Breast epithelium (tissue), 4 donors: ENCODE measurements at regions not wholly inside any gene's neighbourhood (a gene's known extent, or its start where the extent isn't known, plus 50 kb on each side); places are given as distances from the start of the nearest gene placed in this dataset.

ENCODE experiments used
- DNase-seq, 2 donors: peaks; one replicate each; pipeline ENCODE4 v3.0.0-alpha.2; 2019; ENCODE audit warnings: low spot score in 2 of 2
- H3K27ac ChIP-seq, 2 donors: fragments of 200-600 bp; sonication (generic) in 1 of 2; one replicate each; pipeline ENCODE4 v1.5.1; 2016 to 2019; ENCODE audit warnings: mild to moderate bottlenecking in 1 of 2
- H3K27me3 ChIP-seq, 2 donors: fragments of 200-600 bp; sonication (generic) in 1 of 2; one replicate each; pipeline versions ENCODE4 v1.5.1 to v1.6.0; 2017 to 2019; ENCODE audit warnings: control low read depth in 1 of 2, mild to moderate bottlenecking in 1 of 2
- H3K36me3 ChIP-seq: fragments of 200-600 bp; one replicate; pipeline ENCODE4 v1.5.1; 2019
- H3K4me1 ChIP-seq, 2 donors: fragments of 200-600 bp; sonication (generic); one replicate each; pipeline ENCODE4 v1.5.1; 2016 to 2019; ENCODE audit warnings: control low read depth in 1 of 2
- H3K4me3 ChIP-seq, 3 donors: fragments of 200-600 bp; sonication (generic); 1 replicate in 2 of 3; 2 replicates in 1 of 3; pipeline ENCODE4 v1.5.1; 2016 to 2019; ENCODE audit warnings: mild to moderate bottlenecking in 3 of 3, moderate library complexity in 2 of 3
- H3K9me3 ChIP-seq, 2 donors: fragments of 200-600 bp; sonication (generic) in 1 of 2; one replicate each; pipeline ENCODE4 v1.5.1; 2016 to 2019; ENCODE audit warnings: control low read depth in 1 of 2
- CTCF ChIP-seq, 3 donors: fragments of 450-650 bp; IDR thresholded peaks; one replicate each; pipeline ENCODE4 v1.5.1; 2016 to 2017; ENCODE audit warnings: antibody characterized with exemption in 3 of 3, mild to moderate bottlenecking in 3 of 3, moderate library complexity in 3 of 3
- POLR2A ChIP-seq: fragments of 450-650 bp; IDR thresholded peaks from one replicate; pipeline ENCODE4 v1.6.1; 2016; ENCODE audit warnings: antibody characterized with exemption, mild to moderate bottlenecking, moderate library complexity
- POLR2AphosphoS5 ChIP-seq, 3 donors: sonication (generic); formaldehyde crosslinking; IDR thresholded peaks; one replicate each; pipeline ENCODE4 v1.6.1; 2017; ENCODE audit warnings: antibody characterized with exemption in 3 of 3
- intact Hi-C: fragments of 100-400 bp; cut with DNase I; formaldehyde crosslinking; loops from one replicate; pipeline ENCODE4 v1.15.1; 2023; ENCODE audit warnings: low total_unique reads

- TF ChIP-seq POLR2AphosphoS5 (IDR thresholded peaks at IDR 0.05) (no peak), CTCF (IDR thresholded peaks at IDR 0.05) (no peak), POLR2A (no peak)
- Histone ChIP-seq H3K4me1 (no peaks in the 10 kb centered on the region), H3K36me3 (no peaks in the 10 kb centered on the region), H3K4me3 (no peak overlapping the region), H3K9me3 (peaks cover 3 to 5% of the 10 kb centered on the region in 2 donors), H3K27ac (no peak overlapping the region), H3K27me3 (no peaks in the 10 kb centered on the region)
- DNase-seq: no peak
- intact Hi-C loops: no loop called here
Measured at GRCh38 chr5:3878267-3878666, 282.6 kb downstream of the IRX1 start.

DNA sequence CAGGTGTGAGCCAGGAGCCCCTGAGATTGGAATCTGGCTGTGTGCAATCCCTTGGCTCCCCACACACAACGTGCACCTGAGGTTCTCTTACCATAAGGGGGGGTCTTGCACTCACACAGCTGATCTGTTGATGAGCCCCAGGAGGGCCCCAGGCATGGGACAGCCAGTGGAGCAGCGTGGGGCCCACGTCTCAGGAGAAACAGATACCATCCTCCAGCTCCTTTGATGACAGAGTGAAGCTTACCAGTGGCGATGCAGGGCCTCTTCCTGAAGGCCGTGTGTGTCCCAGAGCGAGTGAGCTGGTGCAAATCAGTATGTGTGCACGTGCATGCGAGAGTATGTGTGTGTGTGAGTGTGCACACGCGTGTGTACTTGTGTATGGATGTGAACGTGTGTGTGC lies 287.4 kb downstream of the IRX1 start:
- intact Hi-C loops: loop anchor here (5.0 kb wide), 1 partner anchor 1479 kb away; no protein-coding TSS in a partner anchor
- no peaks in the 10 kb centered on the region for H3K27me3 ChIP-seq
- no peak for DNase-seq

GRCh38 chr5:3886524-3887451 lies 291.2 kb downstream of the IRX1 start:
- Histone ChIP-seq H3K4me3 (no peak overlapping the region), H3K9me3 (no peaks in the 10 kb centered on the region), H3K4me1 (no peaks in the 10 kb centered on the region), H3K36me3 (no peaks in the 10 kb centered on the region), H3K27me3 (no peaks in the 10 kb centered on the region), H3K27ac (no peak overlapping the region)
- intact Hi-C loops: no loop called here
- TF ChIP-seq CTCF (IDR thresholded peaks at IDR 0.05): no peak
- TF ChIP-seq POLR2AphosphoS5 (IDR thresholded peaks at IDR 0.05): no peak
- TF ChIP-seq POLR2A: no peak
- no peak for DNase-seq

More for the DNA sequence above, 287.4 kb downstream of the IRX1 start:
- H3K4me1 ChIP-seq: no peaks in the 10 kb centered on the region
- no peak overlapping the region for H3K27ac ChIP-seq
- TF ChIP-seq CTCF (IDR thresholded peaks at IDR 0.05) (no peak), POLR2AphosphoS5 (IDR thresholded peaks at IDR 0.05) (no peak), POLR2A (no peak)
- H3K9me3 ChIP-seq: no peaks in the 10 kb centered on the region
- H3K36me3 ChIP-seq: no peaks in the 10 kb centered on the region
- H3K4me3 ChIP-seq: no peak overlapping the region

GRCh38 chr5:3888310-3888709 lies 292.7 kb downstream of the IRX1 start:
- TF ChIP-seq POLR2A (no peak), CTCF (IDR thresholded peaks at IDR 0.05) (no peak), POLR2AphosphoS5 (IDR thresholded peaks at IDR 0.05) (no peak)
- intact Hi-C loops: no loop called here
- H3K27me3 ChIP-seq: no peaks in the 10 kb centered on the region
- H3K9me3 ChIP-seq: no peaks in the 10 kb centered on the region
- no peak overlapping the region for H3K4me3 ChIP-seq
- no peak overlapping the region for H3K27ac ChIP-seq
- DNase-seq: no peak
- H3K4me1 ChIP-seq: no peaks in the 10 kb centered on the region
- no peaks in the 10 kb centered on the region for H3K36me3 ChIP-seq

- no peak for TF ChIP-seq POLR2AphosphoS5 (IDR thresholded peaks at IDR 0.05)
- TF ChIP-seq CTCF (IDR thresholded peaks at IDR 0.05): no peak
- no peak for TF ChIP-seq POLR2A
- no peak overlapping the region for H3K27ac ChIP-seq
- no peaks in the 10 kb centered on the region for H3K27me3 ChIP-seq
- H3K9me3 ChIP-seq: no peaks in the 10 kb centered on the region
- H3K4me1 ChIP-seq: no peaks in the 10 kb centered on the region
- intact Hi-C loops: no loop called here
- no peak for DNase-seq
- no peak overlapping the region for H3K4me3 ChIP-seq
- H3K36me3 ChIP-seq: no peaks in the 10 kb centered on the region
Measured at GRCh38 chr5:3889412-3890142, 293.9 kb downstream of the IRX1 start.
